ENCODE measurements at regions not wholly inside any gene's neighbourhood (a gene's known extent, or its start where the extent isn't known, plus 50 kb on each side); places are given as distances from the start of the nearest gene placed in this dataset.

GRCh38 chr15:67924359-67924974 lies 84.6 kb upstream of the RNU6-1 start:
- TF ChIP-seq CTCF (IDR thresholded peaks at IDR 0.05) (no peak), TCF7L2 (IDR thresholded peaks at IDR 0.05; ENCODE audit: low read depth, low read length) (no peak), POLR2AphosphoS5 (IDR thresholded peaks at IDR 0.05; ENCODE audit: low read depth, low read length) (no peak)

Measured in Panc1 (cell line).